Loucy (cell line): ENCODE measurements at regions not wholly inside any gene's neighbourhood (a gene's known extent, or its start where the extent isn't known, plus 50 kb on each side); places are given as distances from the start of the nearest gene placed in this dataset.

Source experiments
- CTCF ChIP-seq: fragments of 200-600 bp; sonication (generic); conservative IDR thresholded peaks from 2 replicates; pipeline ENCODE4 v1.5.1; 2014; ENCODE audit warnings: mild to moderate bottlenecking, antibody characterized with exemption, low read length
- EZH2phosphoT487 ChIP-seq: fragments of 200-600 bp; IDR thresholded peaks from 2 replicates; pipeline ENCODE4 v1.6.1; 2018; ENCODE audit warnings: antibody characterized with exemption, mild to moderate bottlenecking, moderate library complexity, borderline replicate concordance

GRCh38 chr7:125572414-125572813 is 642.8 kb upstream of the POT1 start:
- no peak for TF ChIP-seq EZH2phosphoT487
- TF ChIP-seq CTCF: no peak
